Neural cell (in vitro differentiated cells): ENCODE measurements at regions not wholly inside any gene's neighbourhood (a gene's known extent, or its start where the extent isn't known, plus 50 kb on each side); places are given as distances from the start of the nearest gene placed in this dataset.

Experiments used
- H2AFZ ChIP-seq: fragments of 200-600, 300-800 bp; sonication (generic), shearing (Covaris generic); 2 replicates; pipeline ENCODE4 v1.6.0; 2014; ENCODE audit warnings: low read depth, mild to moderate bottlenecking, antibody characterized with exemption, low read length, moderate library complexity
- H3F3A ChIP-seq: fragments of 200-600 bp; shearing (Covaris generic); 2 replicates; pipeline ENCODE4 v1.6.1; 2016; ENCODE audit warnings: mild to moderate bottlenecking, moderate library complexity, mixed read lengths, antibody characterized with exemption, low read length; ENCODE audit not compliant: insufficient read depth, poor library complexity, severe bottlenecking
- H3K27ac ChIP-seq: fragments of 200-600, 300-800 bp; sonication (generic), shearing (Covaris generic); 2 replicates; pipeline ENCODE4 v1.5.1; 2014; ENCODE audit warnings: mild to moderate bottlenecking, low read length, moderate library complexity
- H3K27me3 ChIP-seq: fragments of 300-800, 200-600 bp; sonication (generic), shearing (Covaris generic); 2 replicates; pipeline ENCODE4 v1.6.0; 2014; ENCODE audit warnings: mild to moderate bottlenecking, low read depth, low read length, moderate library complexity; ENCODE audit not compliant: insufficient read depth
- H3K36me3 ChIP-seq: fragments of 300-800, 200-600 bp; sonication (generic), shearing (Covaris generic); 2 replicates; pipeline ENCODE4 v1.5.1; 2014; ENCODE audit warnings: mild to moderate bottlenecking, antibody characterized with exemption, low read length, moderate library complexity; ENCODE audit not compliant: insufficient read depth
- H3K4me2 ChIP-seq: fragments of 300-800, 200-600 bp; sonication (generic), shearing (Covaris generic); 2 replicates; pipeline ENCODE4 v1.6.0; 2014; ENCODE audit warnings: mild to moderate bottlenecking, low read length
- H3K4me3 ChIP-seq: fragments of 300-800, 200-600 bp; sonication (generic), shearing (Covaris generic); 2 replicates; pipeline ENCODE4 v1.5.1; 2014; ENCODE audit warnings: mild to moderate bottlenecking, low read length, moderate library complexity
- H3K79me2 ChIP-seq: fragments of 200-600 bp; shearing (Covaris generic); replicated peaks from 2 replicates; pipeline ENCODE4 v1.6.0; 2014; ENCODE audit warnings: mild to moderate bottlenecking, low read length, moderate library complexity; ENCODE audit not compliant: insufficient read depth
- H3K9ac ChIP-seq: fragments of 300-800, 200-600 bp; sonication (generic), shearing (Covaris generic); 2 replicates; pipeline ENCODE4 v1.6.1; 2016; ENCODE audit warnings: mild to moderate bottlenecking, low read length, mixed read lengths
- H3K9me2 ChIP-seq: fragments of 200-600 bp; shearing (Covaris generic); 2 replicates; pipeline ENCODE4 v1.6.1; 2016; ENCODE audit warnings: mild to moderate bottlenecking, low read length, mixed read lengths; ENCODE audit not compliant: insufficient read depth
- H3K9me3 ChIP-seq: fragments of 200-600, 300-800 bp; sonication (generic), shearing (Covaris generic); 2 replicates; pipeline ENCODE4 v1.6.1; 2016; ENCODE audit warnings: mild to moderate bottlenecking, mixed run types, low read length, moderate library complexity, mixed read lengths
- H4K20me1 ChIP-seq: fragments of 200-600 bp; shearing (Covaris generic); 2 replicates; pipeline ENCODE4 v1.6.1; 2016; ENCODE audit warnings: mild to moderate bottlenecking, mixed run types; ENCODE audit not compliant: insufficient read depth
- CTCF ChIP-seq: fragments of 450-650 bp; IDR thresholded peaks from 2 replicates; pipeline ENCODE4 v1.5.1; 2014; ENCODE audit warnings: antibody characterized with exemption, mild to moderate bottlenecking, moderate library complexity; ENCODE audit not compliant: poor library complexity, severe bottlenecking
- EP300 ChIP-seq: fragments of 450-650 bp; conservative IDR thresholded peaks from 2 replicates; pipeline ENCODE4 v1.6.1; 2014; ENCODE audit warnings: antibody characterized with exemption, mild to moderate bottlenecking, moderate library complexity; ENCODE audit not compliant: poor library complexity, severe bottlenecking
- EZH2 ChIP-seq: fragments of 200-600, 300-800 bp; shearing (Covaris generic), sonication (generic); IDR thresholded peaks from 2 replicates; pipeline ENCODE4 v1.6.1; 2014; ENCODE audit warnings: antibody characterized with exemption, low read length, borderline replicate concordance, mild to moderate bottlenecking; ENCODE audit not compliant: insufficient read depth, poor library complexity, severe bottlenecking
- MXI1 ChIP-seq: fragments of 450-650 bp; conservative IDR thresholded peaks from 2 replicates; pipeline ENCODE4 v1.6.1; 2014; ENCODE audit warnings: antibody characterized with exemption, mild to moderate bottlenecking; ENCODE audit not compliant: poor library complexity, severe bottlenecking
- POLR2AphosphoS5 ChIP-seq: IDR thresholded peaks from 2 replicates; pipeline ENCODE4 v1.6.1; 2012
- RAD21 ChIP-seq: fragments of 450-650 bp; conservative IDR thresholded peaks from 2 replicates; pipeline ENCODE4 v1.6.1; 2014; ENCODE audit warnings: antibody characterized with exemption, mild to moderate bottlenecking, moderate library complexity
- SMC3 ChIP-seq: fragments of 450-650 bp; conservative IDR thresholded peaks from 2 replicates; pipeline ENCODE4 v1.6.1; 2014; ENCODE audit warnings: antibody characterized with exemption, mild to moderate bottlenecking, moderate library complexity; ENCODE audit not compliant: poor library complexity
- TAF1 ChIP-seq: IDR thresholded peaks from 2 replicates; pipeline ENCODE4 v1.6.1; 2012; ENCODE audit warnings: low read depth
- TF ChIP-seq, protein P1 (sequence below): IDR thresholded peaks from 2 replicates; pipeline ENCODE4 v1.6.1; 2012; ENCODE audit warnings: borderline replicate concordance

- no peak overlapping the region for H3K4me2 ChIP-seq
- H3K9me2 ChIP-seq: no peaks in the 10 kb centered on the region
- H3K79me2 ChIP-seq: no peaks in the 10 kb centered on the region
- no peak overlapping the region for H3K4me3 ChIP-seq
- TF ChIP-seq EP300: no peak
- TF ChIP-seq EZH2: no peak
- TF ChIP-seq SMC3: no peak
- no peak for TF ChIP-seq RAD21
- TF ChIP-seq MXI1: no peak
- TF ChIP-seq POLR2AphosphoS5: no peak
- no peak for TF ChIP-seq CTCF
- TF ChIP-seq TAF1: no peak
- TF ChIP-seq, protein P1, sequence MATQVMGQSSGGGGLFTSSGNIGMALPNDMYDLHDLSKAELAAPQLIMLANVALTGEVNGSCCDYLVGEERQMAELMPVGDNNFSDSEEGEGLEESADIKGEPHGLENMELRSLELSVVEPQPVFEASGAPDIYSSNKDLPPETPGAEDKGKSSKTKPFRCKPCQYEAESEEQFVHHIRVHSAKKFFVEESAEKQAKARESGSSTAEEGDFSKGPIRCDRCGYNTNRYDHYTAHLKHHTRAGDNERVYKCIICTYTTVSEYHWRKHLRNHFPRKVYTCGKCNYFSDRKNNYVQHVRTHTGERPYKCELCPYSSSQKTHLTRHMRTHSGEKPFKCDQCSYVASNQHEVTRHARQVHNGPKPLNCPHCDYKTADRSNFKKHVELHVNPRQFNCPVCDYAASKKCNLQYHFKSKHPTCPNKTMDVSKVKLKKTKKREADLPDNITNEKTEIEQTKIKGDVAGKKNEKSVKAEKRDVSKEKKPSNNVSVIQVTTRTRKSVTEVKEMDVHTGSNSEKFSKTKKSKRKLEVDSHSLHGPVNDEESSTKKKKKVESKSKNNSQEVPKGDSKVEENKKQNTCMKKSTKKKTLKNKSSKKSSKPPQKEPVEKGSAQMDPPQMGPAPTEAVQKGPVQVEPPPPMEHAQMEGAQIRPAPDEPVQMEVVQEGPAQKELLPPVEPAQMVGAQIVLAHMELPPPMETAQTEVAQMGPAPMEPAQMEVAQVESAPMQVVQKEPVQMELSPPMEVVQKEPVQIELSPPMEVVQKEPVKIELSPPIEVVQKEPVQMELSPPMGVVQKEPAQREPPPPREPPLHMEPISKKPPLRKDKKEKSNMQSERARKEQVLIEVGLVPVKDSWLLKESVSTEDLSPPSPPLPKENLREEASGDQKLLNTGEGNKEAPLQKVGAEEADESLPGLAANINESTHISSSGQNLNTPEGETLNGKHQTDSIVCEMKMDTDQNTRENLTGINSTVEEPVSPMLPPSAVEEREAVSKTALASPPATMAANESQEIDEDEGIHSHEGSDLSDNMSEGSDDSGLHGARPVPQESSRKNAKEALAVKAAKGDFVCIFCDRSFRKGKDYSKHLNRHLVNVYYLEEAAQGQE: no peak
- no peaks in the 10 kb centered on the region for H4K20me1 ChIP-seq
- no peaks in the 10 kb centered on the region for H3K27me3 ChIP-seq
- no peaks in the 10 kb centered on the region for H3F3A ChIP-seq
- no peaks in the 10 kb centered on the region for H3K36me3 ChIP-seq
- H3K9me3 ChIP-seq: no peaks in the 10 kb centered on the region
- no peak overlapping the region for H3K27ac ChIP-seq
- no peak overlapping the region for H3K9ac ChIP-seq
- no peak overlapping the region for H2AFZ ChIP-seq
Measured at GRCh38 chr9:10701906-10702305, 89.1 kb upstream of the PTPRD start.

GRCh38 chr9:10703139-10703538, 90.3 kb upstream of the PTPRD start:
- Histone ChIP-seq H3K27ac (no peak overlapping the region), H3K4me3 (no peak overlapping the region), H3K9me3 (no peaks in the 10 kb centered on the region), H3K79me2 (no peaks in the 10 kb centered on the region), H4K20me1 (no peaks in the 10 kb centered on the region), H3K27me3 (no peaks in the 10 kb centered on the region), H3K9ac (no peak overlapping the region), H3F3A (no peaks in the 10 kb centered on the region), H3K36me3 (no peaks in the 10 kb centered on the region), H2AFZ (no peak overlapping the region), H3K4me2 (no peak overlapping the region), H3K9me2 (no peaks in the 10 kb centered on the region)
- TF ChIP-seq POLR2AphosphoS5 (no peak), TAF1 (no peak), SMC3 (no peak)

DNA sequence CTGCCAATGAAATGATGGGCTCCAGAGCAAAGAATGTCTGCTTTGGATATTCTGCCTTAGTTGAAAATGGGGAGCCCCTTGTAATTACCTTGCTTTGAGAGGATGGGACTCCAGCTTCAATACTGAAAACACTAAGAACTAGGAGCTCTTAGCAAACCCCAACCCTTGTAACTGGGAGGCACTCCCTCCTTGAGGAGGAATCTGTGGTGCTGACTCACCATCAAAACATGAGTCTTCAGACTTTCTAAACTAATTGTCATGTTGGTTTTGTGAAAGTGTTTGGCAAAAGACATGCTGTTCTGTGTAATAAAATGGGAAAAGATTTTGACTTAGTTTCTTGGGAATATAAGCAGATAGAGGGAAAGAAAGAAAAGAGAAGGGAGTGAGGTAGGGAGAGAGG, 91.9 kb upstream of the PTPRD start:
- no peak overlapping the region for H3K4me2 ChIP-seq

More for the DNA sequence above, 91.9 kb upstream of the PTPRD start:
- no peaks in the 10 kb centered on the region for H3K9me2 ChIP-seq
- H4K20me1 ChIP-seq: no peaks in the 10 kb centered on the region
- H3K9ac ChIP-seq: no peak overlapping the region
- no peaks in the 10 kb centered on the region for H3K36me3 ChIP-seq
- TF ChIP-seq, protein P1: no peak
- TF ChIP-seq CTCF (no peak), POLR2AphosphoS5 (no peak), SMC3 (no peak), RAD21 (no peak), EZH2 (no peak), EP300 (no peak), MXI1 (no peak), TAF1 (no peak)
- H3K79me2 ChIP-seq: no peaks in the 10 kb centered on the region
- H3K9me3 ChIP-seq: no peaks in the 10 kb centered on the region
- H3K4me3 ChIP-seq: no peak overlapping the region
- H2AFZ ChIP-seq: no peak overlapping the region
- no peaks in the 10 kb centered on the region for H3F3A ChIP-seq
- H3K27ac ChIP-seq: no peak overlapping the region
- H3K27me3 ChIP-seq: no peaks in the 10 kb centered on the region
